ENCODE measurements at regions not wholly inside any gene's neighbourhood (a gene's known extent, or its start where the extent isn't known, plus 50 kb on each side); places are given as distances from the start of the nearest gene placed in this dataset.
A peak's percentile ranks its signal among the peaks of the same experiment; 100 is the strongest.
"Not testable (repeated sequence)": the region's sequence is repeated elsewhere in the genome, so short reads cannot be mapped to it uniquely, and the experiment has no call there.

GRCh38 chr4:19054916-19055315 lies 1033.4 kb upstream of the LCORL start:
- Histone ChIP-seq H3K4me3 (no peak overlapping the region), H3K36me3 (no peaks in the 10 kb centered on the region), H3K4me1 (no peaks in the 10 kb centered on the region), H3K27ac (no peak overlapping the region), H3K9me3 (replicated peaks) (no peaks in the 10 kb centered on the region), H3K27me3 (no peaks in the 10 kb centered on the region; the same call in 1 of the 2 replicates)
- no peak for DNase-seq

- Histone ChIP-seq H3K4me1 (no peaks in the 10 kb centered on the region), H3K9me3 (replicated peaks) (no peaks in the 10 kb centered on the region), H3K36me3 (no peaks in the 10 kb centered on the region), H3K27ac (no peak overlapping the region), H3K27me3 (no peaks in the 10 kb centered on the region; the same call in 1 of the 2 replicates), H3K4me3 (no peak overlapping the region)
- DNase-seq = peak in 1 of 2 experiments; percentile 14
Measured at GRCh38 chr4:19051831-19052230, 1030.3 kb upstream of the LCORL start.

GRCh38 chr4:19047279-19047880 lies 1025.8 kb upstream of the LCORL start:
- no peaks in the 10 kb centered on the region for H3K27me3 ChIP-seq
- H3K4me3 ChIP-seq = no peak overlapping the region
- H3K27ac ChIP-seq = no peak overlapping the region
- no peaks in the 10 kb centered on the region for H3K9me3 ChIP-seq (replicated peaks)
- H3K4me1 ChIP-seq = no peaks in the 10 kb centered on the region
- no peaks in the 10 kb centered on the region for H3K36me3 ChIP-seq
- DNase-seq = no peak

- DNase-seq = no peak
- Histone ChIP-seq H3K4me3 (no peak overlapping the region), H3K4me1 (no peaks in the 10 kb centered on the region), H3K9me3 (replicated peaks) (no peaks in the 10 kb centered on the region), H3K36me3 (no peaks in the 10 kb centered on the region; the same call in 1 of the 2 replicates), H3K27me3 (no peaks in the 10 kb centered on the region), H3K27ac (no peak overlapping the region)
Measured at GRCh38 chr4:19039816-19040215, 1018.3 kb upstream of the LCORL start.

- H3K27ac ChIP-seq = no peak overlapping the region
- DNase-seq = peak in 1 of 2 experiments; percentile 16
- H3K36me3 ChIP-seq = no peaks in the 10 kb centered on the region; the same call in 1 of the 2 replicates
- no peaks in the 10 kb centered on the region for H3K9me3 ChIP-seq (replicated peaks)
- no peak overlapping the region for H3K4me3 ChIP-seq
- no peaks in the 10 kb centered on the region for H3K4me1 ChIP-seq
- no peaks in the 10 kb centered on the region for H3K27me3 ChIP-seq
Measured at GRCh38 chr4:19038231-19038630, 1016.7 kb upstream of the LCORL start.

GRCh38 chr4:19033816-19034733 lies 1012.5 kb upstream of the LCORL start:
- H3K4me1 ChIP-seq = no peaks in the 10 kb centered on the region
- H3K9me3 ChIP-seq (replicated peaks) = no peaks in the 10 kb centered on the region
- H3K27me3 ChIP-seq = no peaks in the 10 kb centered on the region
- H3K4me3 ChIP-seq = no peak overlapping the region
- DNase-seq = no peak
- H3K36me3 ChIP-seq = no peaks in the 10 kb centered on the region
- H3K27ac ChIP-seq = no peak overlapping the region

- Histone ChIP-seq H3K27me3 (no peaks in the 10 kb centered on the region), H3K36me3 (no peaks in the 10 kb centered on the region), H3K4me1 (no peaks in the 10 kb centered on the region), H3K27ac (no peak overlapping the region), H3K9me3 (replicated peaks) (no peaks in the 10 kb centered on the region), H3K4me3 (no peak overlapping the region)
- no peak for DNase-seq
Measured at GRCh38 chr4:19030536-19030935, 1009.0 kb upstream of the LCORL start.

GRCh38 chr4:19030048-19030447 lies 1008.5 kb upstream of the LCORL start:
- Histone ChIP-seq H3K27me3 (no peaks in the 10 kb centered on the region), H3K4me3 (no peak overlapping the region), H3K36me3 (no peaks in the 10 kb centered on the region), H3K4me1 (no peaks in the 10 kb centered on the region), H3K27ac (no peak overlapping the region), H3K9me3 (replicated peaks) (no peaks in the 10 kb centered on the region)
- DNase-seq = no peak

GRCh38 chr4:19026281-19026680 lies 1004.7 kb upstream of the LCORL start:
- H3K27ac ChIP-seq = no peak overlapping the region
- no peak for DNase-seq
- H3K9me3 ChIP-seq (replicated peaks) = no peaks in the 10 kb centered on the region
- H3K36me3 ChIP-seq = no peaks in the 10 kb centered on the region
- H3K4me1 ChIP-seq = no peaks in the 10 kb centered on the region
- H3K27me3 ChIP-seq = no peaks in the 10 kb centered on the region
- H3K4me3 ChIP-seq = no peak overlapping the region

GRCh38 chr4:19025031-19025430 lies 1003.5 kb upstream of the LCORL start:
- Histone ChIP-seq H3K36me3 (no peaks in the 10 kb centered on the region), H3K4me1 (no peaks in the 10 kb centered on the region), H3K27me3 (no peaks in the 10 kb centered on the region), H3K27ac (no peak overlapping the region), H3K9me3 (replicated peaks) (no peaks in the 10 kb centered on the region), H3K4me3 (no peak overlapping the region)
- DNase-seq = no peak

- Histone ChIP-seq H3K4me3 (no peak overlapping the region), H3K36me3 (no peaks in the 10 kb centered on the region)
Measured at GRCh38 chr4:19024047-19024446, 1002.5 kb upstream of the LCORL start.

GRCh38 chr4:19021617-19022016 lies 1000.1 kb upstream of the LCORL start:
- Histone ChIP-seq H3K27ac (no peak overlapping the region), H3K9me3 (replicated peaks) (no peaks in the 10 kb centered on the region), H3K4me3 (no peak overlapping the region), H3K36me3 (no peaks in the 10 kb centered on the region), H3K27me3 (no peaks in the 10 kb centered on the region), H3K4me1 (no peaks in the 10 kb centered on the region)
- DNase-seq = no peak

More at GRCh38 chr4:19024047-19024446, 1002.5 kb upstream of the LCORL start:
- Histone ChIP-seq H3K27ac (no peak overlapping the region), H3K9me3 (replicated peaks) (no peaks in the 10 kb centered on the region), H3K4me1 (no peaks in the 10 kb centered on the region), H3K27me3 (no peaks in the 10 kb centered on the region)
- DNase-seq = no peak

- H3K4me1 ChIP-seq; H3K27ac ChIP-seq; H3K4me3 ChIP-seq; H3K27me3 ChIP-seq; H3K36me3 ChIP-seq; H3K9me3 ChIP-seq (replicated peaks); DNase-seq: not testable (repeated sequence)
Measured at GRCh38 chr4:19016550-19016949, 995.0 kb upstream of the LCORL start.

- no peaks in the 10 kb centered on the region for H3K27me3 ChIP-seq
- no peaks in the 10 kb centered on the region for H3K36me3 ChIP-seq
- DNase-seq = no peak
- no peaks in the 10 kb centered on the region for H3K4me1 ChIP-seq
- H3K27ac ChIP-seq = no peak overlapping the region
- H3K9me3 ChIP-seq (replicated peaks) = no peaks in the 10 kb centered on the region
- no peak overlapping the region for H3K4me3 ChIP-seq
Measured at GRCh38 chr4:19014594-19014993, 993.0 kb upstream of the LCORL start.

- Histone ChIP-seq H3K4me1 (no peaks in the 10 kb centered on the region), H3K9me3 (replicated peaks) (no peaks in the 10 kb centered on the region), H3K4me3 (no peak overlapping the region), H3K27ac (no peak overlapping the region), H3K27me3 (no peaks in the 10 kb centered on the region), H3K36me3 (no peaks in the 10 kb centered on the region)
- DNase-seq = no peak
Measured at GRCh38 chr4:19010761-19011160, 989.2 kb upstream of the LCORL start.

All from SJCRH30 (cell line).